Tibial artery (tissue), 4 donors: ENCODE measurements at regions not wholly inside any gene's neighbourhood (a gene's known extent, or its start where the extent isn't known, plus 50 kb on each side); places are given as distances from the start of the nearest gene placed in this dataset.

Source experiments
- DNase-seq, 2 donors: peaks; one replicate each; pipeline ENCODE4 v3.0.0-alpha.2; 2019
- H3K27ac ChIP-seq, 2 donors: fragments of 200-600 bp; sonication (generic) in 1 of 2; 1 replicate in 1 of 2; 2 replicates in 1 of 2; pipeline ENCODE4 v1.5.1; 2018 to 2019; ENCODE audit warnings: mild to moderate bottlenecking in 1 of 2
- H3K27me3 ChIP-seq, 2 donors: fragments of 200-600 bp; sonication (generic) in 1 of 2; one replicate each; pipeline versions ENCODE4 v1.5.1 to v1.6.0; 2016 to 2019
- H3K36me3 ChIP-seq, 3 donors: fragments of 200-600 bp; sonication (generic) in 2 of 3; one replicate each; pipeline ENCODE4 v1.5.1; 2016 to 2019; ENCODE audit warnings: mild to moderate bottlenecking in 2 of 3
- H3K4me1 ChIP-seq, 4 donors: fragments of 200-600 bp; sonication (generic) in 2 of 4; 1 replicate in 3 of 4; 2 replicates in 1 of 4; pipeline ENCODE4 v1.5.1; 2016 to 2019
- H3K4me3 ChIP-seq, 2 donors: fragments of 200-600 bp; sonication (generic) in 1 of 2; 1 replicate in 1 of 2; 2 replicates in 1 of 2; pipeline ENCODE4 v1.5.1; 2018 to 2019; ENCODE audit warnings: mild to moderate bottlenecking in 2 of 2
- H3K9me3 ChIP-seq, 3 donors: fragments of 200-600 bp; sonication (generic) in 1 of 3; one replicate each; pipeline ENCODE4 v1.5.1; 2016 to 2019
- intact Hi-C: fragments of 100-400 bp; cut with DNase I; formaldehyde crosslinking; loops from one replicate; pipeline ENCODE4 v1.15.0; 2023; ENCODE audit warnings: low total_unique reads
- TF ChIP-seq, protein P1 (sequence below), 2 experiments: fragments of 200-600 bp in 1 of 2; fragments of 450-650 bp in 1 of 2; IDR thresholded peaks; one replicate each; pipeline ENCODE4 v1.5.1; 2017 to 2019; ENCODE audit warnings: antibody characterized with exemption in 2 of 2, mild to moderate bottlenecking in 1 of 2, moderate library complexity in 1 of 2

DNA sequence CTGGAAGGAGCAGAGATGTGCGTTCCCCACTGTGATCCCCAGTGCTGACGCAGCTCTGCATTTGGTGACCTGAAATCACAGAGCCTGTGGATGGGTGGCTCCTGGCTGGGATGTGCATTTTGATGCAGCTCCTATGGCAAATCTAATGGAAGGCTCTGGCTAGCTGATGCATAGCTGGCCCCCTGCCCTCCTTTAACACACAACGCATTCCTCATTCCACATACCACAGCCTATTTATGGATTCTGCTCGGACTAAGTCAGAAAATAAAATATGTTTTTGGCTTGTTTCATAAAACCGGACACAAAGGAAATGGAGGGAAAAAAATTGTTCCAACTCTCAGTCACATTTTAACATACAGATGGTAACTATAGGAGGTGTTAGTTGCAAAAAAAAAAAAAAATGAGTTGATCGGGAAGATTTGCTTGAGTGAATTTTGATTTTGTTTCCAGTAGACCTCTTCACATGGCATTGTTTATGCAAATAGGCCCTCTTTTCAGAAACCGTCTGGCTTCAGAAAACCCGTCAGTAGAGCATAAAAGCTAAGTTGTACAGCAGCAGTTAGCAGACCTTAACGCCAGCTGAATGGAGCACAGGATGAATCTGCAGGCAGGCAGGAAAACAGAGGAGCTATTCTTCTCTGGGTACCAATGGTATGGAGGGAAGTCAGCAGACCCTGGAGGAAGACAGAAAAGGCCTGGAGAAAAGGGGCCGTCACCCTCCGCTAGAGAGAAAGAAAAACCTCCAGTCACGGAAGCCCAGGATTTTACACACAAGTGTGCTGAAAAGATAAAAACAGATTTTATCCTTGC is 215.4 kb downstream of the HDGFL1 start:
- intact Hi-C loops, result no loop called here
- DNase-seq, result no peak
- H3K9me3 ChIP-seq, result no peaks in the 10 kb centered on the region
- TF ChIP-seq, protein P1, sequence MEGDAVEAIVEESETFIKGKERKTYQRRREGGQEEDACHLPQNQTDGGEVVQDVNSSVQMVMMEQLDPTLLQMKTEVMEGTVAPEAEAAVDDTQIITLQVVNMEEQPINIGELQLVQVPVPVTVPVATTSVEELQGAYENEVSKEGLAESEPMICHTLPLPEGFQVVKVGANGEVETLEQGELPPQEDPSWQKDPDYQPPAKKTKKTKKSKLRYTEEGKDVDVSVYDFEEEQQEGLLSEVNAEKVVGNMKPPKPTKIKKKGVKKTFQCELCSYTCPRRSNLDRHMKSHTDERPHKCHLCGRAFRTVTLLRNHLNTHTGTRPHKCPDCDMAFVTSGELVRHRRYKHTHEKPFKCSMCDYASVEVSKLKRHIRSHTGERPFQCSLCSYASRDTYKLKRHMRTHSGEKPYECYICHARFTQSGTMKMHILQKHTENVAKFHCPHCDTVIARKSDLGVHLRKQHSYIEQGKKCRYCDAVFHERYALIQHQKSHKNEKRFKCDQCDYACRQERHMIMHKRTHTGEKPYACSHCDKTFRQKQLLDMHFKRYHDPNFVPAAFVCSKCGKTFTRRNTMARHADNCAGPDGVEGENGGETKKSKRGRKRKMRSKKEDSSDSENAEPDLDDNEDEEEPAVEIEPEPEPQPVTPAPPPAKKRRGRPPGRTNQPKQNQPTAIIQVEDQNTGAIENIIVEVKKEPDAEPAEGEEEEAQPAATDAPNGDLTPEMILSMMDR (IDR thresholded peaks at IDR 0.05), result no peak
- H3K27ac ChIP-seq, result peak overlapping the region in 1 of 2 donors; percentile 16
- no peak overlapping the region for H3K4me3 ChIP-seq
- peaks cover 0 to 14% (median 3%) of the 10 kb centered on the region in 4 donors for H3K4me1 ChIP-seq
- no peaks in the 10 kb centered on the region for H3K27me3 ChIP-seq
- H3K36me3 ChIP-seq, result no peaks in the 10 kb centered on the region

DNA sequence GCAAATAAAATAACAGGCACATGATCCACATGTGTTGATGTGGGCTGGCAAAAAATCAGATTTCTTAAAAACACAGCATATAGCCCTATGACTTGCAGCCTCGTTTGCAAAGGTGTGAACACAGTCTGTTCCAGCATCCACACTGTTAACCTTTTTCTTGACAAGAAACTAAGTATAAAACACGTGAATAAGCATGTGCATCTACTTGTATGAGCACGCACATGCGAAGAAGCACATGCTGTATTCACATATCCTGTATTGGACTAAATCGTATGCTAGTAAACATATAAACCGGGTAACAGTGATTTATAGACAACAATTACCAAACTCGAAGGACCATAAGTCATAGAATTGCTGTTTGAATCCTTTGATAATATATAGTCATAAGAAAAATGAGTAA is 218.7 kb downstream of the HDGFL1 start:
- peaks cover 0 to 14% (median 3%) of the 10 kb centered on the region in 4 donors for H3K4me1 ChIP-seq
- H3K27me3 ChIP-seq, result no peaks in the 10 kb centered on the region
- H3K9me3 ChIP-seq, result no peaks in the 10 kb centered on the region
- TF ChIP-seq, protein P1 (IDR thresholded peaks at IDR 0.05), result no peak
- intact Hi-C loops, result no loop called here
- DNase-seq, result no peak
- no peak overlapping the region for H3K4me3 ChIP-seq
- no peak overlapping the region for H3K27ac ChIP-seq
- H3K36me3 ChIP-seq, result no peaks in the 10 kb centered on the region

DNA sequence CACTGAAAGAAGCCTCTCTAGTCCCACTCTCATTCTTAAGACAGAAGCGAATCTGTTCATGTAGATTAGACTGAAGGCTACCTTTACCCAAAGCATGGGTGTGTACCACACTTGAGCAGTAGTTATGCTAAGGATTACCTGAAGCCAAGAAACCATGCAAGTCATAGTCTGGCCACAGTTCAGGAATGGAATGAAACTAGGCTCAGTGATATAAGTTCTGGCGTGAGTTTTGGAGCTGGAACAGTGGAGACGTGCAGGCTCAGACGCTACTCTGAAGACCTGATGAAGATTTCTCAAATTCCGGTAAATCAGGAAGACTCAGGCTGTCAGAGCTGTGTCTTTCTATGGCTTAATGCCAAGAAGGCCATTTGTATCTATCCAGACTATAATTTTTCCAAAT is 219.9 kb downstream of the HDGFL1 start:
- no peaks in the 10 kb centered on the region for H3K36me3 ChIP-seq
- H3K9me3 ChIP-seq, result no peaks in the 10 kb centered on the region
- H3K4me3 ChIP-seq, result no peak overlapping the region
- TF ChIP-seq, protein P1 (IDR thresholded peaks at IDR 0.05), result no peak
- intact Hi-C loops, result no loop called here
- no peaks in the 10 kb centered on the region for H3K27me3 ChIP-seq
- H3K4me1 ChIP-seq, result peaks cover 0 to 10% (median 2%) of the 10 kb centered on the region in 4 donors
- H3K27ac ChIP-seq, result no peak overlapping the region
- DNase-seq, result no peak

GRCh38 chr6:22794844-22795243 is 225.5 kb downstream of the HDGFL1 start:
- Histone ChIP-seq H3K4me1 (no peaks in the 10 kb centered on the region), H3K36me3 (no peaks in the 10 kb centered on the region), H3K4me3 (no peak overlapping the region), H3K27me3 (no peaks in the 10 kb centered on the region), H3K27ac (no peak overlapping the region), H3K9me3 (peaks cover 0 to 7% (median 4%) of the 10 kb centered on the region in 3 donors)
- TF ChIP-seq, protein P1 (IDR thresholded peaks at IDR 0.05), result no peak
- no peak for DNase-seq
- intact Hi-C loops, result no loop called here

DNA sequence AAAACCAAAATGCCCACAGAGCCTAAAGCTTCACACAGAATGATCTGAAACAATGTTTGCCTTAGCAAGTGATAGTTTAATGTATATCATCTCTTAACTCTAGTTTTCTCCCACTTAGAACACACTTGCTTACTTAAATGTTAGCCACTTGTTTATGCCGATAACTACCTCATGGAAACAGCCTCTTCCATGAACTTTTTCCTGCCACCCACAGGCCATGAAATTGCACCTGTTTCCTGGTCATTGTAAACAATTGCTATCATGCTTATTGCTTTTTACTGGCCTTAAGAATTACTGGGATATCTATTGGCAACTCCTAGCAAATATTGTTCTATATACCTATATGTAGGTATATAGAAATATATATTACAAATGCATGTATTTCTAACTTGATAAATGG is 231.1 kb downstream of the HDGFL1 start:
- intact Hi-C loops, result no loop called here
- no peak overlapping the region for H3K4me3 ChIP-seq
- no peak for DNase-seq
- no peak overlapping the region for H3K27ac ChIP-seq
- TF ChIP-seq, protein P1 (IDR thresholded peaks at IDR 0.05), result no peak
- no peaks in the 10 kb centered on the region for H3K36me3 ChIP-seq
- peaks cover 0 to 5% (median 0%) of the 10 kb centered on the region in 4 donors for H3K4me1 ChIP-seq
- no peaks in the 10 kb centered on the region for H3K27me3 ChIP-seq
- H3K9me3 ChIP-seq, result no peaks in the 10 kb centered on the region
